CD4-positive, alpha-beta memory T cell (primary cell): ENCODE measurements at regions not wholly inside any gene's neighbourhood (a gene's known extent, or its start where the extent isn't known, plus 50 kb on each side); places are given as distances from the start of the nearest gene placed in this dataset.

Experiments
- CTCF ChIA-PET: fragments of 350-600 bp; sonication (Branson Sonifier 250); formaldehyde crosslinking; loops from one replicate; lab custom pipeline; 2021; ENCODE audit warnings: inconsistent platforms; ENCODE audit not compliant: partially characterized antibody; lab: Charles Lee
- POLR2A ChIA-PET: fragments of 350-600 bp; sonication (Branson Sonifier 250); formaldehyde crosslinking; loops from one replicate; lab custom pipeline; 2021; ENCODE audit not compliant: partially characterized antibody; lab: Charles Lee
- DNase-seq, 5 donors: peaks; one replicate each; pipeline versions ENCODE4 v3.0.0 to v3.0.0-alpha.2; 2020 to 2022; ENCODE audit warnings: mixed read lengths in 1 of 5
- H3K27ac ChIP-seq: one replicate; pipeline ENCODE4 v1.7.0; 2013; ENCODE audit warnings: low read depth, low read length
- H3K27me3 ChIP-seq: 2 replicates; pipeline ENCODE4 v1.7.0; 2013; ENCODE audit warnings: mild to moderate bottlenecking, low read length, moderate library complexity; ENCODE audit not compliant: insufficient read depth
- H3K36me3 ChIP-seq: 2 replicates; pipeline ENCODE4 v1.7.0; 2013; ENCODE audit warnings: mild to moderate bottlenecking, low read length, moderate library complexity; ENCODE audit not compliant: insufficient read depth
- H3K4me1 ChIP-seq: 2 replicates; pipeline ENCODE4 v1.7.0; 2013; ENCODE audit warnings: mild to moderate bottlenecking, low read length, moderate library complexity; ENCODE audit not compliant: insufficient read depth
- H3K4me3 ChIP-seq, 2 donors: one replicate each; pipeline ENCODE4 v1.7.0; 2013; ENCODE audit warnings: low read length in 2 of 2, mild to moderate bottlenecking in 1 of 2
- H3K9me3 ChIP-seq, 2 donors: one replicate each; pipeline ENCODE4 v1.7.0; 2013; ENCODE audit warnings: low read length in 2 of 2, control low read depth in 1 of 2; ENCODE audit not compliant: control insufficient read depth in 1 of 2
- H3K27ac Mint-ChIP-seq, 7 donors: one replicate each; pipeline ENCODE4 v1.8.0; 2020 to 2021; ENCODE audit warnings: mixed read lengths in 7 of 7, mild to moderate bottlenecking in 6 of 7, inconsistent platforms in 3 of 7, moderate library complexity in 3 of 7
- H3K27me3 Mint-ChIP-seq, 2 donors: one replicate each; pipeline ENCODE4 v1.8.0; 2020 to 2021; ENCODE audit warnings: mixed read lengths in 2 of 2
- H3K36me3 Mint-ChIP-seq, 2 donors: one replicate each; pipeline ENCODE4 v1.8.0; 2020 to 2021; ENCODE audit warnings: mixed read lengths in 2 of 2, inconsistent platforms in 1 of 2, mild to moderate bottlenecking in 1 of 2
- H3K4me1 Mint-ChIP-seq, 4 donors: one replicate each; pipeline ENCODE4 v1.8.0; 2020 to 2021; ENCODE audit warnings: mixed read lengths in 4 of 4, mild to moderate bottlenecking in 1 of 4
- H3K4me3 Mint-ChIP-seq, 8 donors: one replicate each; pipeline ENCODE4 v1.8.0; 2020 to 2021; ENCODE audit warnings: mixed read lengths in 8 of 8, mild to moderate bottlenecking in 7 of 8, moderate library complexity in 6 of 8, inconsistent platforms in 3 of 8
- H3K9me3 Mint-ChIP-seq, 8 donors: one replicate each; pipeline ENCODE4 v1.8.0; 2020 to 2021; ENCODE audit warnings: mixed read lengths in 8 of 8, mild to moderate bottlenecking in 5 of 8, inconsistent platforms in 3 of 8, moderate library complexity in 1 of 8
- intact Hi-C: fragments of 100-400 bp; cut with micrococcal nuclease; formaldehyde crosslinking; loops from one replicate; pipeline ENCODE4 v1.15.1; 2023

DNA sequence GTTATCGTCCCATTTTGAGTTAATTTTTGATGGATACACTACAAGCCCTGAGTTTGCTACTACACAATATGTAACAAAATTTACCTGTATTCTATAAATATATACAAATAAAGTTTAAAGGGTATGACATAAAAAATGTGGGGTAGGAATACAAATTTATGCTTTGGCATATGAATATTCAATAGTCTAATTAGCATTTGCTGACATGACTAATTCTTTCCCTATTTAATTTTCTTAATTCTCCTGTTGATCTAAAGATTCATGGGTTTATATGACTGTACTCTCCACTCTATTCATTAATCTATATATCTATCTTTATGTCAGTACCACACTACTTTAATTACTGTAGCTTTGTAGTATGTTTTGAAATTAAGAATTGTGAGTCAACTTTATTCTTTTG lies 1840.7 kb upstream of the FLRT2 start:
- Mint-ChIP-seq H3K9me3 (peaks cover 2 to 12% (median 5%) of the 10 kb centered on the region in 8 donors), H3K4me1 (no peaks in the 10 kb centered on the region), H3K27me3 (no peaks in the 10 kb centered on the region), H3K4me3 (no peak overlapping the region), H3K27ac (no peak overlapping the region), H3K36me3 (no peaks in the 10 kb centered on the region)
- peaks cover 0 to 5% of the 10 kb centered on the region in 2 donors for H3K9me3 ChIP-seq
- no peaks in the 10 kb centered on the region for H3K36me3 ChIP-seq
- intact Hi-C loops = no loop called here
- CTCF ChIA-PET = no interaction called here
- H3K27ac ChIP-seq = no peak overlapping the region
- H3K27me3 ChIP-seq = no peaks in the 10 kb centered on the region
- H3K4me1 ChIP-seq = no peaks in the 10 kb centered on the region
- no peak for DNase-seq
- H3K4me3 ChIP-seq = no peak overlapping the region
- POLR2A ChIA-PET = no interaction called here

DNA sequence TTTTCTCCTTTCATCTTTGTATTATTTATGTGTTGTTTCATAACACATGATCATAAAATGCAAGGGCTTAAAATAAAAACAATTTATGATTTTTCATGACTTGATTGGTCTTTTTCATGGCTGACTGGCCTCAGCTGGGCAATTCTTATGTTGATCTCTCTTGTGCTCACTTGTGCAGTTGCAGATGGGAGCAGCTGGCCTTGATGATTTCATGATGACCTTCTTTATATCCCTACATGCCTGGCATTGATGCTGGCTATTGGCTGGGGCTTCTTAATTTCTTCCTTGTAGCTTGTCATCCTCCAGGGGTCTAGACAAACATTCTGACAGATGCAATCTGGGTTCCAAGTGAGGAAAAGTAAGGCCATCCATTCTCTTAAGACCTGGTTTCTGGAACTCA lies 1832.8 kb upstream of the FLRT2 start:
- H3K9me3 Mint-ChIP-seq = peaks cover 0 to 19% (median 7%) of the 10 kb centered on the region in 8 donors
- H3K4me1 ChIP-seq = no peaks in the 10 kb centered on the region
- H3K4me3 Mint-ChIP-seq = no peak overlapping the region
- H3K27me3 ChIP-seq = no peaks in the 10 kb centered on the region
- H3K9me3 ChIP-seq = no peaks in the 10 kb centered on the region
- POLR2A ChIA-PET = no interaction called here
- CTCF ChIA-PET = no interaction called here
- intact Hi-C loops = no loop called here
- no peaks in the 10 kb centered on the region for H3K4me1 Mint-ChIP-seq
- H3K36me3 ChIP-seq = no peaks in the 10 kb centered on the region
- no peaks in the 10 kb centered on the region for H3K36me3 Mint-ChIP-seq
- H3K27me3 Mint-ChIP-seq = no peaks in the 10 kb centered on the region
- DNase-seq = no peak
- H3K27ac ChIP-seq = no peak overlapping the region
- no peak overlapping the region for H3K27ac Mint-ChIP-seq
- no peak overlapping the region for H3K4me3 ChIP-seq

DNA sequence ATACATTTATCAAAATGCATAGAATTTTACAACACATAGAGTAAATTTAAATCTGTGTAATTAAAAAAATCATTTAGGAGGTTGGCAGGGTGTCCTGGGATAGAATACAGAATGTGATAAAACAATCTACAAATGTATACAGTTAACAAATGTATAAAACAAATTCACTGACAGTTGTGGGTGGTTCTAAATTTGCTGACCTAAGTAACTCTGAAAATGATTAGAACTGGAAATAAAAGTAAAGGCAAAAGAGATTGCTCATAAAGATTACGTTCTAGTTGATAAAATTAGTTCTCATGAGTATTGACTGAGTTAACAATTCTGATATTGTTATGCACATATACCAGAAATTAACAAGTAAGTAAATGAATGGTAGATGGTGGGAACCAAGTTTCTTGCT lies 1827.3 kb upstream of the FLRT2 start:
- intact Hi-C loops = no loop called here
- CTCF ChIA-PET = no interaction called here
- H3K36me3 Mint-ChIP-seq = no peaks in the 10 kb centered on the region

GRCh38 chr14:83706231-83706954 lies 1823.6 kb upstream of the FLRT2 start:
- Mint-ChIP-seq H3K27ac (no peak overlapping the region), H3K36me3 (no peaks in the 10 kb centered on the region), H3K4me3 (no peak overlapping the region), H3K9me3 (peaks cover 0 to 22% (median 13%) of the 10 kb centered on the region in 8 donors), H3K4me1 (no peaks in the 10 kb centered on the region), H3K27me3 (no peaks in the 10 kb centered on the region)
- H3K27me3 ChIP-seq = no peaks in the 10 kb centered on the region
- POLR2A ChIA-PET = no interaction called here
- intact Hi-C loops = no loop called here
- no peak overlapping the region for H3K4me3 ChIP-seq
- H3K27ac ChIP-seq = no peak overlapping the region
- CTCF ChIA-PET = no interaction called here
- no peaks in the 10 kb centered on the region for H3K4me1 ChIP-seq
- no peaks in the 10 kb centered on the region for H3K9me3 ChIP-seq
- no peaks in the 10 kb centered on the region for H3K36me3 ChIP-seq
- no peak for DNase-seq

More for the DNA sequence above, 1827.3 kb upstream of the FLRT2 start:
- no peaks in the 10 kb centered on the region for H3K9me3 ChIP-seq
- H3K27ac ChIP-seq = no peak overlapping the region
- H3K4me1 Mint-ChIP-seq = no peaks in the 10 kb centered on the region
- H3K27me3 Mint-ChIP-seq = no peaks in the 10 kb centered on the region
- H3K4me1 ChIP-seq = no peaks in the 10 kb centered on the region
- no peaks in the 10 kb centered on the region for H3K36me3 ChIP-seq
- H3K9me3 Mint-ChIP-seq = peaks cover 0 to 24% (median 7%) of the 10 kb centered on the region in 8 donors
- no peak overlapping the region for H3K4me3 ChIP-seq
- no peak overlapping the region for H3K27ac Mint-ChIP-seq
- no peaks in the 10 kb centered on the region for H3K27me3 ChIP-seq
- DNase-seq = no peak
- no peak overlapping the region for H3K4me3 Mint-ChIP-seq
- POLR2A ChIA-PET = no interaction called here

- Histone ChIP-seq H3K27ac (no peak overlapping the region), H3K36me3 (no peaks in the 10 kb centered on the region), H3K4me3 (no peak overlapping the region), H3K27me3 (no peaks in the 10 kb centered on the region), H3K4me1 (no peaks in the 10 kb centered on the region), H3K9me3 (no peaks in the 10 kb centered on the region)
- Mint-ChIP-seq H3K27ac (no peak overlapping the region), H3K9me3 (peaks cover 0 to 22% (median 13%) of the 10 kb centered on the region in 8 donors), H3K4me1 (no peaks in the 10 kb centered on the region), H3K27me3 (no peaks in the 10 kb centered on the region), H3K4me3 (no peak overlapping the region), H3K36me3 (no peaks in the 10 kb centered on the region)
- intact Hi-C loops = no loop called here
- POLR2A ChIA-PET = no interaction called here
- CTCF ChIA-PET = no interaction called here
- no peak for DNase-seq
These were observed 1822.9 kb upstream of the FLRT2 start for GRCh38 chr14:83707056-83707455.

GRCh38 chr14:83709116-83709515 lies 1820.8 kb upstream of the FLRT2 start:
- Histone ChIP-seq H3K9me3 (no peaks in the 10 kb centered on the region), H3K27me3 (no peaks in the 10 kb centered on the region), H3K36me3 (no peaks in the 10 kb centered on the region), H3K4me3 (no peak overlapping the region), H3K27ac (no peak overlapping the region), H3K4me1 (no peaks in the 10 kb centered on the region)
- Mint-ChIP-seq H3K27me3 (no peaks in the 10 kb centered on the region), H3K4me1 (no peaks in the 10 kb centered on the region), H3K36me3 (no peaks in the 10 kb centered on the region), H3K9me3 (peaks cover 2 to 22% (median 13%) of the 10 kb centered on the region in 8 donors), H3K4me3 (no peak overlapping the region), H3K27ac (no peak overlapping the region)
- intact Hi-C loops = no loop called here
- DNase-seq = no peak
- ChIA-PET CTCF (no interaction called here), POLR2A (no interaction called here)

DNA sequence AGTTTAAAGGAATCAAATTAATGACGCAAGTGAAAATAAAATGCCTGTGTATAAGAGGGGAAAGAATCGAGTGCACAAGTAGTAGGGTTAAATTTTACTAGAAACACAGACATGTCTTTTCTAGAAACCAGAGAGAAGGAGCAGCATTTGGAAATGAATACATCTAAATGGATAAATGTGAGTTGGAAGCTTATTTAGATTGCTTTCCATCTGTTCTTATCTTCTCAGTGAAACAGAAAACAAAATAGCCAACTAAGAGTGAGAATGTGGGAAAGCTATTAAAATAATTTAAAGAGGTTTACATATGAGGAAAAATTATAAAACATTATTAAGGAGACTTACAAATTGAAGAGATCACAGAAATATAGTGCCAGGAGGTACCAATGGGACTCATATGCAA lies 1818.9 kb upstream of the FLRT2 start:
- H3K9me3 ChIP-seq = no peaks in the 10 kb centered on the region
- no peak overlapping the region for H3K27ac ChIP-seq
- H3K4me1 ChIP-seq = no peaks in the 10 kb centered on the region
- Mint-ChIP-seq H3K4me3 (no peak overlapping the region), H3K36me3 (no peaks in the 10 kb centered on the region), H3K27me3 (no peaks in the 10 kb centered on the region), H3K4me1 (no peaks in the 10 kb centered on the region), H3K9me3 (peaks cover 2 to 21% (median 14%) of the 10 kb centered on the region in 8 donors), H3K27ac (no peak overlapping the region)
- intact Hi-C loops = no loop called here
- H3K36me3 ChIP-seq = no peaks in the 10 kb centered on the region
- ChIA-PET CTCF (no interaction called here), POLR2A (no interaction called here)
- H3K4me3 ChIP-seq = no peak overlapping the region
- H3K27me3 ChIP-seq = no peaks in the 10 kb centered on the region
- no peak for DNase-seq
